ENCODE measurements at regions not wholly inside any gene's neighbourhood (a gene's known extent, or its start where the extent isn't known, plus 50 kb on each side); places are given as distances from the start of the nearest gene placed in this dataset.
A peak's percentile ranks its signal among the peaks of the same experiment; 100 is the strongest.

GRCh38 chr4:151604238-151604637 is 156.6 kb downstream of the GATB start:
- peak; percentile 36 for DNase-seq (ENCODE audit: low read depth)
- TF ChIP-seq, protein P1, sequence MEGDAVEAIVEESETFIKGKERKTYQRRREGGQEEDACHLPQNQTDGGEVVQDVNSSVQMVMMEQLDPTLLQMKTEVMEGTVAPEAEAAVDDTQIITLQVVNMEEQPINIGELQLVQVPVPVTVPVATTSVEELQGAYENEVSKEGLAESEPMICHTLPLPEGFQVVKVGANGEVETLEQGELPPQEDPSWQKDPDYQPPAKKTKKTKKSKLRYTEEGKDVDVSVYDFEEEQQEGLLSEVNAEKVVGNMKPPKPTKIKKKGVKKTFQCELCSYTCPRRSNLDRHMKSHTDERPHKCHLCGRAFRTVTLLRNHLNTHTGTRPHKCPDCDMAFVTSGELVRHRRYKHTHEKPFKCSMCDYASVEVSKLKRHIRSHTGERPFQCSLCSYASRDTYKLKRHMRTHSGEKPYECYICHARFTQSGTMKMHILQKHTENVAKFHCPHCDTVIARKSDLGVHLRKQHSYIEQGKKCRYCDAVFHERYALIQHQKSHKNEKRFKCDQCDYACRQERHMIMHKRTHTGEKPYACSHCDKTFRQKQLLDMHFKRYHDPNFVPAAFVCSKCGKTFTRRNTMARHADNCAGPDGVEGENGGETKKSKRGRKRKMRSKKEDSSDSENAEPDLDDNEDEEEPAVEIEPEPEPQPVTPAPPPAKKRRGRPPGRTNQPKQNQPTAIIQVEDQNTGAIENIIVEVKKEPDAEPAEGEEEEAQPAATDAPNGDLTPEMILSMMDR (conservative IDR thresholded peaks at IDR 0.05; ENCODE audit: low read length), result peak; percentile 63
- H3K4me3 ChIP-seq (ENCODE audit: low read length), result no peak overlapping the region

DNA sequence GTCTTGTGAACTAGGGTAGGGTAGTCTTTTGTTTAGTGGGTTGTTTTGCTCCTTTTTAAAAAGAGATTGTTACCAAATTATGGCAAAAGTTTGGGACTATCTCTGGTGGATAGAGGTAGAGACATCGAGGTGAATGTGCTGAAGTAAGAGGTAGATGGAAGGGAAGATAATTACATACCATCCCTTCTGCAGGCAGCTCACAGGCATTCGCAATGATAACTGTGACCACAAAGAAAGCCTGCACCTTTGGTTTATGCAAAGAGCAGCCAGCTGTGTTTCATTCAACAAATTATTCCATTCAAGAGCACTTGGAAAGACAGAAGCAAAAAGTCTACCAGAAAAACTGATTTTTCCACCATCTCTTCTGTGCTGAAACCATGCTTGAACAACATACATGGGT is 155.6 kb downstream of the GATB start:
- DNase-seq (ENCODE audit: low read depth), result no peak
- H3K4me3 ChIP-seq (ENCODE audit: low read length), result no peak overlapping the region
- TF ChIP-seq, protein P1 (conservative IDR thresholded peaks at IDR 0.05; ENCODE audit: low read length), result no peak

DNA sequence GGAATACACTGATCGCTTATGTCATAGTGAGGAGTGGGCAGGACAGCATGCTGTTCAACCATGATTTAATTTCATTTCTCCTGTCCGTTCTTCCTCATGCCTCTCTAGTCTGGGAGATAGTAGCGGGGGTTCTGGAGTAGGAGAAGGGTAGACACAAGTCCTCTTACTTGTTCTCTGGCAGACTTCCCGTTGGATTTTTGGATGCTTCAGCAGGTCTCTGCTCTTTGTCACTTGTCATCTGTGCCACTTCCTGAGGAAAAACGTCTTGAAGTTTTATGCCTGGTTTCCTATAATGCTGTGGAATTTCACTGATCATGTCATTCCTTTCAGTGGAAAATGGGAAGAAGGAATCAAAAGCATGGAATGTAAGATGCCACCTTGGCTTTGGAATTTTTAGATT is 154.7 kb downstream of the GATB start:
- DNase-seq (ENCODE audit: low read depth), result no peak
- H3K4me3 ChIP-seq (ENCODE audit: low read length), result no peak overlapping the region
- TF ChIP-seq, protein P1 (conservative IDR thresholded peaks at IDR 0.05; ENCODE audit: low read length), result no peak

- DNase-seq (ENCODE audit: low read depth), result no peak
- TF ChIP-seq, protein P1 (conservative IDR thresholded peaks at IDR 0.05; ENCODE audit: low read length), result no peak
- no peak overlapping the region for H3K4me3 ChIP-seq (ENCODE audit: low read length)
Measured at GRCh38 chr4:151610229-151610628, 150.6 kb downstream of the GATB start.

DNA sequence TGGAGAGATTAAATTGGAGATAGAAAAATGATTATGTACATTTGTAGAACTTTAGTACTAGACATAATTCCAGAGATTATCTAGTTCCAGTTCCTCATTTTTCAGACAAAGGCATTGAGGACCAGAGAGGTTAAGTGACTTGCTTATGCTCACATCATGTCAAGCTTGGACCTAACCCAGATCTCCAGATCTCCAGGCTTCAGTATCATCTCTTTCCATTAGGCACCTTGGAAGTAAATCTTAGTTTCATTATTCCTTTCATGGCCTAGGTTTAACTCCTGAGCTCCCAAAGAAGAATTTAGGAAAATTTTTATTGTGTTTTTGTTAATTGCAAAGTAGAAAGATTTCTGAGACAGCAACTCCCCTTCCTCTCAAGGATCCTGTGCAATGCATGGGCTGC is 148.8 kb downstream of the GATB start:
- TF ChIP-seq, protein P1 (conservative IDR thresholded peaks at IDR 0.05; ENCODE audit: low read length), result no peak
- no peak for DNase-seq (ENCODE audit: low read depth)
- no peak overlapping the region for H3K4me3 ChIP-seq (ENCODE audit: low read length)

- no peak overlapping the region for H3K4me3 ChIP-seq (ENCODE audit: low read length)
- no peak for DNase-seq (ENCODE audit: low read depth)
- TF ChIP-seq, protein P1 (conservative IDR thresholded peaks at IDR 0.05; ENCODE audit: low read length), result no peak
Measured at GRCh38 chr4:151613290-151613689, 147.5 kb downstream of the GATB start.

GRCh38 chr4:151614561-151614960 is 146.2 kb downstream of the GATB start:
- TF ChIP-seq, protein P1 (conservative IDR thresholded peaks at IDR 0.05; ENCODE audit: low read length), result no peak
- no peak overlapping the region for H3K4me3 ChIP-seq (ENCODE audit: low read length)
- no peak for DNase-seq (ENCODE audit: low read depth)

Measured in AG10803 (cell line).